GM12878 (cell line): ENCODE measurements at regions not wholly inside any gene's neighbourhood (a gene's known extent, or its start where the extent isn't known, plus 50 kb on each side); places are given as distances from the start of the nearest gene placed in this dataset.
"Not testable (repeated sequence)": the region's sequence is repeated elsewhere in the genome, so short reads cannot be mapped to it uniquely, and the experiment has no call there.

ENCODE experiments used
- ATAC-seq: fragments of 200-7000 bp; cut with Tn5 transposase; 3 replicates; pipeline ENCODE4 v1.9.1; 2020; ENCODE audit warnings: mild to moderate bottlenecking, moderate library complexity
- BruUV-seq: library from RNA; stranded (reverse); fragments of 400-500 nt; replicated peaks from 2 replicates; lab custom pipeline; 2021; lab: Mats Ljungman, UMichigan
- CTCF ChIA-PET: fragments of 300-600 bp; sonication (Branson Sonifier 250); formaldehyde crosslinking; extraction: SDS; loops from one replicate; lab custom pipeline; 2021; ENCODE audit warnings: inconsistent platforms; lab: Yijun Ruan, JAX
- POLR2A ChIA-PET: fragments of 350-600 bp; formaldehyde crosslinking; extraction: SDS; loops from one replicate; lab custom pipeline; 2021; ENCODE audit warnings: inconsistent platforms; lab: Charles Lee
- RAD21 ChIA-PET: fragments of 300-600 bp; sonication (Branson Sonifier 250); formaldehyde crosslinking; loops from one replicate; lab custom pipeline; 2023; ENCODE audit warnings: antibody characterized with exemption; ENCODE audit not compliant: unreplicated experiment; lab: Charles Lee
- SMC1A ChIA-PET: fragments of 300-600 bp; sonication (Branson Sonifier 250); formaldehyde crosslinking; loops from one replicate; lab custom pipeline; 2023; ENCODE audit not compliant: unreplicated experiment, uncharacterized antibody; lab: Charles Lee
- DNase-seq: peaks from one replicate; pipeline ENCODE4 v3.0.0-alpha.2; 2011; ENCODE audit warnings: low read depth, low spot score
- FAIRE-seq: peaks from 3 replicates; lab custom pipeline; 2011; peaks lifted over from hg19 to GRCh38; lab: Jason Lieb, UNC
- H2AFZ ChIP-seq: 2 replicates; pipeline ENCODE4 v1.6.0; 2011; ENCODE audit warnings: low read depth, low read length, control low read depth; ENCODE audit not compliant: control insufficient read depth
- H3K27ac ChIP-seq: 2 replicates; pipeline ENCODE4 v1.5.1; 2011; ENCODE audit warnings: control low read depth; ENCODE audit not compliant: control insufficient read depth, insufficient read depth
- H3K27me3 ChIP-seq, 2 experiments: replicated peaks in 1 of 2; 2 replicates each; pipeline versions ENCODE4 v1.6.0 to v1.6.1; 2011; ENCODE audit warnings: low read length in 1 of 2; ENCODE audit not compliant: control insufficient read depth in 2 of 2, insufficient read depth in 2 of 2
- H3K36me3 ChIP-seq, 2 experiments: 2 replicates each; pipeline ENCODE4 v1.5.1; 2011; ENCODE audit warnings: low read length in 1 of 2; ENCODE audit not compliant: control insufficient read depth in 2 of 2, insufficient read depth in 2 of 2
- H3K4me1 ChIP-seq: 2 replicates; pipeline ENCODE4 v1.6.1; 2011; ENCODE audit warnings: mild to moderate bottlenecking, low read length, moderate library complexity, mixed read lengths; ENCODE audit not compliant: control insufficient read depth, insufficient read depth
- H3K4me2 ChIP-seq: 2 replicates; pipeline ENCODE4 v1.6.0; 2011; ENCODE audit warnings: control low read depth; ENCODE audit not compliant: control insufficient read depth, insufficient read depth
- H3K4me3 ChIP-seq: fragments of 200-600 bp; sonication (generic); 2 replicates; pipeline ENCODE4 v1.5.1; 2016
- H3K79me2 ChIP-seq: 2 replicates; pipeline ENCODE4 v1.6.0; 2011; ENCODE audit warnings: low read length; ENCODE audit not compliant: control insufficient read depth, insufficient read depth
- H3K9ac ChIP-seq: 2 replicates; pipeline ENCODE4 v1.8.0; 2011; ENCODE audit warnings: low read length, control low read depth, mixed read lengths; ENCODE audit not compliant: control insufficient read depth, insufficient read depth
- H3K9me3 ChIP-seq: replicated peaks from 3 replicates; pipeline ENCODE4 v1.5.1; 2011; ENCODE audit warnings: mild to moderate bottlenecking, low read length; ENCODE audit not compliant: control insufficient read depth, insufficient read depth
- H4K20me1 ChIP-seq: 2 replicates; pipeline ENCODE4 v1.6.0; 2011; ENCODE audit not compliant: control insufficient read depth, insufficient read depth
- BCL11A ChIP-seq: IDR thresholded peaks from 2 replicates; pipeline ENCODE4 v1.6.1; 2011; ENCODE audit warnings: low read depth, low read length
- CHD2 ChIP-seq: IDR thresholded peaks from 2 replicates; pipeline ENCODE4 v1.6.1; 2011; ENCODE audit warnings: low read depth, low read length, improper control_type of control experiment, borderline replicate concordance
- FOS ChIP-seq: IDR thresholded peaks from 3 replicates; pipeline ENCODE4 v1.6.1; 2011; ENCODE audit warnings: borderline replicate concordance; ENCODE audit not compliant: insufficient read length; ENCODE audit errors: extremely low read depth
- LARP7 ChIP-seq: fragments of 450-650 bp; IDR thresholded peaks from 2 replicates; pipeline ENCODE4 v1.6.1; 2017; ENCODE audit warnings: mild to moderate bottlenecking
- RBBP5 ChIP-seq: fragments of 200-600 bp; sonication (generic); conservative IDR thresholded peaks from 2 replicates; pipeline ENCODE4 v1.6.1; 2016
- SREBF1 ChIP-seq: IDR thresholded peaks from 2 replicates; pipeline ENCODE4 v1.6.1; 2012; ENCODE audit warnings: mild to moderate bottlenecking, low read length
- SUPT20H ChIP-seq: IDR thresholded peaks from 2 replicates; pipeline ENCODE4 v1.6.1; 2011; ENCODE audit warnings: low read depth, mild to moderate bottlenecking, low read length, moderate library complexity, borderline replicate concordance; ENCODE audit not compliant: control insufficient read depth
- TAF1 ChIP-seq: IDR thresholded peaks from 2 replicates; pipeline ENCODE4 v1.6.1; 2011; ENCODE audit warnings: mild to moderate bottlenecking, low read depth, low read length, borderline replicate concordance
- WGBS: methylation state at CpG from one replicate; pipeline ENCODE4 v1.1.6; 2016; ENCODE audit warnings: low lambda C conversion rate; ENCODE audit not compliant: insufficient replicate concordance, insufficient coverage; ENCODE audit errors: missing lambda C conversion rate; 5-methylcytosine and 5-hydroxymethylcytosine counted together
- in situ Hi-C: fragments of 300-500 bp; cut with MboI; formaldehyde crosslinking; loops from 9 replicates; pipeline ENCODE4 v1.14.3; 2018; ENCODE audit warnings: mixed read lengths
- intact Hi-C: fragments of 100-400 bp; cut with micrococcal nuclease; formaldehyde crosslinking; loops from one replicate; pipeline ENCODE4 v1.14.2; 2022; ENCODE audit not compliant: unreplicated experiment
- TF ChIP-seq, protein P1 (sequence below): fragments of 150-350 bp; IDR thresholded peaks from 2 replicates; pipeline ENCODE4 v1.6.1; 2014; ENCODE audit warnings: mild to moderate bottlenecking, low read depth, low read length
- TF ChIP-seq, protein P2 (sequence below): fragments of 450-650 bp; IDR thresholded peaks from 2 replicates; pipeline ENCODE4 v1.6.1; 2017; ENCODE audit warnings: mild to moderate bottlenecking, moderate library complexity

DNA sequence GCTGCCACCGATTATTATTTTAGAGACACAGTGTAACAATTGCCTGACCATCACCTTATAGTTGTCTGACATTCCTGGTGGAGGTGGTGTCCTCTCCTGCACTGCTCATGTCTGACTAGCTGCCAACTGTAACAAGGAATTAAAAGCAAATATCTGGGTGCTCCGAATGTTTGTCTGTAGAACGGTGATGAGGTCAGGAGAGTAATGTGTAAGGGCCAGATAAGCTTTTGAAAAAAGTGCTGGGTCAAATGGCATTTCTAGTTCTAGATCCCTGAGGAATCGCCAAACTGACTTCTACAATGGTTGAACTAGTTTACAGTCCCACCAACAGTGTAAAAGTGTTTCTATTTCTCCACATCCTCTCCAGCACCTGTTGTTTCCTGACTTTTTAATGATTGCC, 164.3 kb downstream of the VSIG4 start:
- DNase-seq, H3K4me1 ChIP-seq, H3K4me2 ChIP-seq, H3K4me3 ChIP-seq, H3K27ac ChIP-seq, H3K9me3 ChIP-seq, ATAC-seq, H4K20me1 ChIP-seq, H3K79me2 ChIP-seq, POLR2A ChIA-PET, FAIRE-seq, BruUV-seq, H3K27me3 ChIP-seq, intact Hi-C loops, H2AFZ ChIP-seq, RAD21 ChIA-PET, H3K36me3 ChIP-seq, H3K9ac ChIP-seq, SMC1A ChIA-PET, in situ Hi-C loops, CTCF ChIA-PET: not testable (repeated sequence)
- 49% methylated on average over 4 of the region's 4 CpGs for WGBS

DNA sequence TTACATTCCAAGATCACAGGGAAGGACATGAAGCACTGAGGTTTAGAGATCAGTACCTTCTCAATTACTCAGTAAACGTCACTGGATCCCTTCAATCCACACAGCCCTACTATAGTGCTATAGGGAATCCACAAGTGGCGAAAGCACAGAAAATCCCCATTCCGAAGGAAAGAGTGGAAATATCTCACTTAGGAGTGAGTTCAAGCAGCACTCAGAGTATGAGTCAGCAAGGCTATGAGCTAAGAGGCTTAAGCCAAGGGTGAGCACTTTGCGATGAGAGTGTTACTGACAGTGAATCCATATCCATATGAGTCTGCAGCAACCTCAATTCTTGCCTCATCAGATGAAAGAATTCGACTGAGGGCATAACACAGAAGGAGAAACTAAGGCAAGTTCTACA, 165.1 kb downstream of the VSIG4 start:
- RAD21 ChIA-PET: no interaction called here
- Histone ChIP-seq H3K27me3 (no peaks in the 10 kb centered on the region), H3K79me2 (no peaks in the 10 kb centered on the region), H2AFZ (no peak overlapping the region), H3K36me3 (no peaks in the 10 kb centered on the region), H3K9ac (no peak overlapping the region), H3K4me1 (no peaks in the 10 kb centered on the region), H3K27ac (no peak overlapping the region), H3K9me3 (no peaks in the 10 kb centered on the region; the same call in 2 of the 3 replicates), H4K20me1 (no peaks in the 10 kb centered on the region), H3K4me3 (no peak overlapping the region), H3K4me2 (no peak overlapping the region)
- SMC1A ChIA-PET: no interaction called here
- TF ChIP-seq CHD2: no peak
- TF ChIP-seq RBBP5: no peak
- no peak for TF ChIP-seq TAF1
- no peak for TF ChIP-seq FOS
- no peak for TF ChIP-seq SUPT20H
- TF ChIP-seq SREBF1: no peak
- TF ChIP-seq, protein P1, sequence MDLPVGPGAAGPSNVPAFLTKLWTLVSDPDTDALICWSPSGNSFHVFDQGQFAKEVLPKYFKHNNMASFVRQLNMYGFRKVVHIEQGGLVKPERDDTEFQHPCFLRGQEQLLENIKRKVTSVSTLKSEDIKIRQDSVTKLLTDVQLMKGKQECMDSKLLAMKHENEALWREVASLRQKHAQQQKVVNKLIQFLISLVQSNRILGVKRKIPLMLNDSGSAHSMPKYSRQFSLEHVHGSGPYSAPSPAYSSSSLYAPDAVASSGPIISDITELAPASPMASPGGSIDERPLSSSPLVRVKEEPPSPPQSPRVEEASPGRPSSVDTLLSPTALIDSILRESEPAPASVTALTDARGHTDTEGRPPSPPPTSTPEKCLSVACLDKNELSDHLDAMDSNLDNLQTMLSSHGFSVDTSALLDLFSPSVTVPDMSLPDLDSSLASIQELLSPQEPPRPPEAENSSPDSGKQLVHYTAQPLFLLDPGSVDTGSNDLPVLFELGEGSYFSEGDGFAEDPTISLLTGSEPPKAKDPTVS: no peak
- no peak for TF ChIP-seq LARP7
- TF ChIP-seq BCL11A: no peak
- TF ChIP-seq, protein P2, sequence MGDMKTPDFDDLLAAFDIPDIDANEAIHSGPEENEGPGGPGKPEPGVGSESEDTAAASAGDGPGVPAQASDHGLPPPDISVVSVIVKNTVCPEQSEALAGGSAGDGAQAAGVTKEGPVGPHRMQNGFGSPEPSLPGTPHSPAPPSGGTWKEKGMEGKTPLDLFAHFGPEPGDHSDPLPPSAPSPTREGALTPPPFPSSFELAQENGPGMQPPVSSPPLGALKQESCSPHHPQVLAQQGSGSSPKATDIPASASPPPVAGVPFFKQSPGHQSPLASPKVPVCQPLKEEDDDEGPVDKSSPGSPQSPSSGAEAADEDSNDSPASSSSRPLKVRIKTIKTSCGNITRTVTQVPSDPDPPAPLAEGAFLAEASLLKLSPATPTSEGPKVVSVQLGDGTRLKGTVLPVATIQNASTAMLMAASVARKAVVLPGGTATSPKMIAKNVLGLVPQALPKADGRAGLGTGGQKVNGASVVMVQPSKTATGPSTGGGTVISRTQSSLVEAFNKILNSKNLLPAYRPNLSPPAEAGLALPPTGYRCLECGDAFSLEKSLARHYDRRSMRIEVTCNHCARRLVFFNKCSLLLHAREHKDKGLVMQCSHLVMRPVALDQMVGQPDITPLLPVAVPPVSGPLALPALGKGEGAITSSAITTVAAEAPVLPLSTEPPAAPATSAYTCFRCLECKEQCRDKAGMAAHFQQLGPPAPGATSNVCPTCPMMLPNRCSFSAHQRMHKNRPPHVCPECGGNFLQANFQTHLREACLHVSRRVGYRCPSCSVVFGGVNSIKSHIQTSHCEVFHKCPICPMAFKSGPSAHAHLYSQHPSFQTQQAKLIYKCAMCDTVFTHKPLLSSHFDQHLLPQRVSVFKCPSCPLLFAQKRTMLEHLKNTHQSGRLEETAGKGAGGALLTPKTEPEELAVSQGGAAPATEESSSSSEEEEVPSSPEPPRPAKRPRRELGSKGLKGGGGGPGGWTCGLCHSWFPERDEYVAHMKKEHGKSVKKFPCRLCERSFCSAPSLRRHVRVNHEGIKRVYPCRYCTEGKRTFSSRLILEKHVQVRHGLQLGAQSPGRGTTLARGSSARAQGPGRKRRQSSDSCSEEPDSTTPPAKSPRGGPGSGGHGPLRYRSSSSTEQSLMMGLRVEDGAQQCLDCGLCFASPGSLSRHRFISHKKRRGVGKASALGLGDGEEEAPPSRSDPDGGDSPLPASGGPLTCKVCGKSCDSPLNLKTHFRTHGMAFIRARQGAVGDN: no peak
- in situ Hi-C loops: no loop called here
- CTCF ChIA-PET: no interaction called here
- BruUV-seq: no TSS peak
- ATAC-seq (no peak), FAIRE-seq (no peak), DNase-seq (no peak)
- POLR2A ChIA-PET: no interaction called here
- WGBS: 49% methylated on average over 5 of the region's 5 CpGs
- intact Hi-C loops: loop anchor here (5.0 kb wide), 1 partner anchor 292 kb away; no protein-coding TSS in a partner anchor
